Adipocyte (in vitro differentiated cells): ENCODE measurements at regions not wholly inside any gene's neighbourhood (a gene's known extent, or its start where the extent isn't known, plus 50 kb on each side); places are given as distances from the start of the nearest gene placed in this dataset.

Source experiments
- DNase-seq: peaks from one replicate; pipeline ENCODE4 v3.0.0-alpha.2; 2015; ENCODE audit warnings: low read depth
- H3K27me3 ChIP-seq: replicated peaks from 2 replicates; pipeline ENCODE4 v1.7.0; 2013; ENCODE audit warnings: mild to moderate bottlenecking, low read length, moderate library complexity; ENCODE audit not compliant: control insufficient read depth, insufficient read depth
- H3K36me3 ChIP-seq: 2 replicates; pipeline ENCODE4 v1.7.0; 2013; ENCODE audit warnings: low read length, mild to moderate bottlenecking, moderate library complexity; ENCODE audit not compliant: control insufficient read depth, insufficient read depth, severe bottlenecking
- H3K4me1 ChIP-seq: 2 replicates; pipeline ENCODE4 v1.7.0; 2013; ENCODE audit warnings: mild to moderate bottlenecking, low read length, moderate library complexity; ENCODE audit not compliant: control insufficient read depth, insufficient read depth
- H3K4me3 ChIP-seq: 2 replicates; pipeline ENCODE4 v1.7.0; 2013; ENCODE audit warnings: mild to moderate bottlenecking, low read length, moderate library complexity
- H3K9ac ChIP-seq: 2 replicates; pipeline ENCODE4 v1.7.0; 2013; ENCODE audit warnings: mild to moderate bottlenecking, low read length, moderate library complexity
- H3K9me3 ChIP-seq: 2 replicates; pipeline ENCODE4 v1.7.0; 2013; ENCODE audit warnings: mild to moderate bottlenecking, low read length, moderate library complexity; ENCODE audit not compliant: control insufficient read depth

GRCh38 chr7:69502358-69502757 is 95.9 kb upstream of the AUTS2 start:
- Histone ChIP-seq H3K27me3 (peaks cover 24% of the 10 kb centered on the region), H3K36me3 (no peaks in the 10 kb centered on the region), H3K4me1 (no peaks in the 10 kb centered on the region), H3K4me3 (no peak overlapping the region), H3K9me3 (peaks cover 11% of the 10 kb centered on the region), H3K9ac (no peak overlapping the region)
- no peak for DNase-seq

GRCh38 chr7:69504733-69505420 is 93.4 kb upstream of the AUTS2 start:
- H3K36me3 ChIP-seq = no peaks in the 10 kb centered on the region
- H3K4me1 ChIP-seq = no peaks in the 10 kb centered on the region
- peaks cover 21% of the 10 kb centered on the region for H3K27me3 ChIP-seq
- DNase-seq = no peak
- H3K9ac ChIP-seq = no peak overlapping the region
- peaks cover 3% of the 10 kb centered on the region for H3K9me3 ChIP-seq
- H3K4me3 ChIP-seq = no peak overlapping the region

- peaks cover 8% of the 10 kb centered on the region for H3K27me3 ChIP-seq
Measured at GRCh38 chr7:69508736-69509135, 89.5 kb upstream of the AUTS2 start.

GRCh38 chr7:69510114-69510513 is 88.2 kb upstream of the AUTS2 start:
- H3K9ac ChIP-seq = no peak overlapping the region
- no peak overlapping the region for H3K4me3 ChIP-seq
- no peaks in the 10 kb centered on the region for H3K9me3 ChIP-seq
- H3K27me3 ChIP-seq = no peaks in the 10 kb centered on the region
- no peaks in the 10 kb centered on the region for H3K36me3 ChIP-seq
- H3K4me1 ChIP-seq = no peaks in the 10 kb centered on the region
- no peak for DNase-seq

More at GRCh38 chr7:69508736-69509135, 89.5 kb upstream of the AUTS2 start:
- Histone ChIP-seq H3K4me3 (no peak overlapping the region), H3K4me1 (no peaks in the 10 kb centered on the region), H3K36me3 (no peaks in the 10 kb centered on the region), H3K9ac (no peak overlapping the region), H3K9me3 (no peaks in the 10 kb centered on the region)
- DNase-seq = no peak

- H3K9ac ChIP-seq = no peak overlapping the region
- H3K9me3 ChIP-seq = no peaks in the 10 kb centered on the region
- H3K36me3 ChIP-seq = no peaks in the 10 kb centered on the region
- DNase-seq = no peak
- H3K4me3 ChIP-seq = no peak overlapping the region
- H3K27me3 ChIP-seq = peaks cover 3% of the 10 kb centered on the region
- no peaks in the 10 kb centered on the region for H3K4me1 ChIP-seq
Measured at GRCh38 chr7:69515495-69516212, 82.6 kb upstream of the AUTS2 start.

- Histone ChIP-seq H3K36me3 (no peaks in the 10 kb centered on the region), H3K4me3 (no peak overlapping the region), H3K9ac (no peak overlapping the region), H3K27me3 (peaks cover 3% of the 10 kb centered on the region), H3K4me1 (no peaks in the 10 kb centered on the region), H3K9me3 (no peaks in the 10 kb centered on the region)
- DNase-seq = no peak
Measured at GRCh38 chr7:69516238-69516820, 81.9 kb upstream of the AUTS2 start.

GRCh38 chr7:69517985-69518704 is 80.1 kb upstream of the AUTS2 start:
- Histone ChIP-seq H3K36me3 (no peaks in the 10 kb centered on the region), H3K4me3 (no peak overlapping the region), H3K27me3 (peaks cover 3% of the 10 kb centered on the region), H3K9me3 (no peaks in the 10 kb centered on the region), H3K9ac (no peak overlapping the region), H3K4me1 (no peaks in the 10 kb centered on the region)
- DNase-seq = no peak

GRCh38 chr7:69518705-69519077 is 79.6 kb upstream of the AUTS2 start:
- H3K4me1 ChIP-seq = no peaks in the 10 kb centered on the region
- no peaks in the 10 kb centered on the region for H3K36me3 ChIP-seq
- H3K27me3 ChIP-seq = peaks cover 3% of the 10 kb centered on the region
- DNase-seq = no peak
- H3K9ac ChIP-seq = no peak overlapping the region
- H3K9me3 ChIP-seq = no peaks in the 10 kb centered on the region
- H3K4me3 ChIP-seq = no peak overlapping the region

- H3K4me1 ChIP-seq = no peaks in the 10 kb centered on the region
- no peak for DNase-seq
- no peaks in the 10 kb centered on the region for H3K36me3 ChIP-seq
- no peak overlapping the region for H3K4me3 ChIP-seq
- H3K27me3 ChIP-seq = no peaks in the 10 kb centered on the region
- H3K9me3 ChIP-seq = no peaks in the 10 kb centered on the region
- H3K9ac ChIP-seq = no peak overlapping the region
Measured at GRCh38 chr7:69526570-69526969, 71.7 kb upstream of the AUTS2 start.

- no peaks in the 10 kb centered on the region for H3K9me3 ChIP-seq
- H3K9ac ChIP-seq = no peak overlapping the region
- H3K4me1 ChIP-seq = no peaks in the 10 kb centered on the region
- H3K4me3 ChIP-seq = no peak overlapping the region
- DNase-seq = no peak
- H3K36me3 ChIP-seq = no peaks in the 10 kb centered on the region
- H3K27me3 ChIP-seq = no peaks in the 10 kb centered on the region
Measured at GRCh38 chr7:69527706-69528105, 70.6 kb upstream of the AUTS2 start.

- Histone ChIP-seq H3K4me1 (no peaks in the 10 kb centered on the region), H3K36me3 (no peaks in the 10 kb centered on the region), H3K4me3 (no peak overlapping the region), H3K9me3 (no peaks in the 10 kb centered on the region), H3K27me3 (peaks cover 15% of the 10 kb centered on the region), H3K9ac (no peak overlapping the region)
- no peak for DNase-seq
Measured at GRCh38 chr7:69531050-69531449, 67.2 kb upstream of the AUTS2 start.
